Endothelial cell of umbilical vein (primary cell): ENCODE measurements at regions not wholly inside any gene's neighbourhood (a gene's known extent, or its start where the extent isn't known, plus 50 kb on each side); places are given as distances from the start of the nearest gene placed in this dataset.

ENCODE experiments used
- CTCF ChIP-seq, 2 donors: IDR thresholded peaks; 1 replicate in 1 of 2; 2 replicates in 1 of 2; pipeline ENCODE4 v1.5.1; 2011; ENCODE audit warnings: low read length in 2 of 2, mild to moderate bottlenecking in 2 of 2, moderate library complexity in 2 of 2, control low read depth in 1 of 2, inconsistent platforms in 1 of 2, low read depth in 1 of 2; ENCODE audit not compliant: insufficient read depth in 1 of 2; ENCODE audit errors: extremely low read depth in 1 of 2
- EZH2 ChIP-seq: IDR thresholded peaks from 2 replicates; pipeline ENCODE4 v1.6.1; 2012; ENCODE audit warnings: borderline replicate concordance, low read depth, mild to moderate bottlenecking, moderate library complexity, low read length, inconsistent platforms; ENCODE audit not compliant: severe bottlenecking
- FOS ChIP-seq: IDR thresholded peaks from 2 replicates; pipeline ENCODE4 v1.6.1; 2011; ENCODE audit warnings: mild to moderate bottlenecking, low read length, moderate library complexity, borderline replicate concordance; ENCODE audit not compliant: insufficient read depth
- JUN ChIP-seq: IDR thresholded peaks from 2 replicates; pipeline ENCODE4 v1.6.1; 2011; ENCODE audit warnings: borderline replicate concordance, low read depth; ENCODE audit not compliant: insufficient read length, insufficient read depth
- MAX ChIP-seq: IDR thresholded peaks from 2 replicates; pipeline ENCODE4 v1.6.1; 2011; ENCODE audit not compliant: insufficient read depth, insufficient read length
- MYC ChIP-seq: IDR thresholded peaks from one replicate; pipeline ENCODE4 v1.6.1; 2011; ENCODE audit warnings: mild to moderate bottlenecking, low read depth, low read length
- POLR2A ChIP-seq: IDR thresholded peaks from 2 replicates; pipeline ENCODE4 v1.6.1; 2012; ENCODE audit warnings: low read depth, mild to moderate bottlenecking, control low read depth, low read length
- POLR2AphosphoS5 ChIP-seq: IDR thresholded peaks from 2 replicates; pipeline ENCODE4 v1.6.1; 2012; ENCODE audit warnings: low read depth, mild to moderate bottlenecking, control low read depth, low read length, moderate library complexity; ENCODE audit not compliant: insufficient read depth

- TF ChIP-seq POLR2AphosphoS5 (no peak), CTCF (IDR thresholded peaks at IDR 0.05; ENCODE audit: extremely low read depth in 1 of 2, insufficient read depth in 1 of 2, low read depth in 1 of 2, low read length in 2 of 2) (no peak), EZH2 (no peak), POLR2A (no peak), MAX (no peak), JUN (no peak), FOS (no peak), MYC (no peak)
Observed at GRCh38 chr18:60022671-60023276, 123.0 kb downstream of the PMAIP1 start.
